Uterus (tissue), 2 donors: ENCODE measurements at regions not wholly inside any gene's neighbourhood (a gene's known extent, or its start where the extent isn't known, plus 50 kb on each side); places are given as distances from the start of the nearest gene placed in this dataset.

Experiments used
- CTCF ChIP-seq, 4 experiments: fragments of 200-600 bp in 2 of 4; fragments of 450-650 bp in 2 of 4; sonication (generic) in 2 of 4; IDR thresholded peaks; one replicate each; pipeline ENCODE4 v1.5.1; 2016 to 2019; ENCODE audit warnings: antibody characterized with exemption in 4 of 4, mild to moderate bottlenecking in 2 of 4, moderate library complexity in 1 of 4
- POLR2A ChIP-seq, 2 donors: fragments of 450-650 bp; IDR thresholded peaks; one replicate each; pipeline ENCODE4 v1.6.1; 2016; ENCODE audit warnings: antibody characterized with exemption in 2 of 2, mild to moderate bottlenecking in 1 of 2, moderate library complexity in 1 of 2

DNA sequence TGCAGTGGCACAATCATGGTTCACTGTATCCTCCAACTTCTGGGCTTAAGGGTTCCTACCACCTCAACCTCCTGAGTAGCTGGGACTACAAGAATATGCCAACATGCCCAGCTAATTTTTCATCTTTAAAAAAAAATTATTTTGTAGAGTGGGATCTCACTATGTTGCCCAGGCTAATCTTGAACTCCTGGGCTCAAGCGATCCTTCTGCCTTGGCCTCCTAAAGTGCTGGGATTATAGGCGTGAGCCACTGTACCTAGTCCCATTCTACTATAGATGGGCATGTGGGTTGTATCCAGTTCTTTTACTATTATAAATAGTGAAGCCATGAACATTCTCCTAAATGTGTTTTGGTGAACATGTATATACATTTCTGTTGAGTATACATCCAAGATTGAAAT, 57.9 kb upstream of the PAXBP1 start:
- no peak for TF ChIP-seq CTCF (IDR thresholded peaks at IDR 0.05)
- TF ChIP-seq POLR2A (IDR thresholded peaks at IDR 0.05), result no peak
